NCI-H510A treated with DMSO at 0.1 percent for 48 hours (cell line): ENCODE measurements at regions not wholly inside any gene's neighbourhood (a gene's known extent, or its start where the extent isn't known, plus 50 kb on each side); places are given as distances from the start of the nearest gene placed in this dataset.

Experiments
- DNase-seq: peaks from one replicate; lab custom pipeline; 2025; lab: John Stamatoyannopoulos, UW

GRCh38 chr13:83941701-83942335 lies 59.5 kb upstream of the SLITRK1 start:
- no peak for DNase-seq

GRCh38 chr13:83940742-83941141 lies 58.5 kb upstream of the SLITRK1 start:
- DNase-seq, result no peak

GRCh38 chr13:83937579-83937978 lies 55.3 kb upstream of the SLITRK1 start:
- DNase-seq, result no peak

DNA sequence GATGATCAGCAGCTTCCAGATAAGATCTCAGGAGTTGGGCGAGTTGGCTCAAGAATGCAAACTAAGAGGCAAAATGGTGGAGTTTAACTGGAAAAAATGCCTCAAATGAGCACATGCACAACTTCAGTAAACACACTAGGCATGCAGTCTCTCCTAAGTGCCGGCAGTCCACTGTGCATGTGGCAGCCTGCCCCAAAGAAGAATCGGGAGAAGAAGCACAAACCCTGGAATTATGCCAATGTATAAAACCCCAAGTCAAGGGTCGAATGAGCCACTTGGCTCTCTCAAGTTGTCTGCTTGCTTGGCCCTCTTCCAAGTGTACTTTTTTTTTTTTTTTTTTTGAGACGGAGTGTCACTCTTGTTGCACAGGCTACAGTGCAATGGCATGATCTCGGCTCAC lies 53.3 kb upstream of the SLITRK1 start:
- DNase-seq, result no peak
